ENCODE measurements at regions not wholly inside any gene's neighbourhood (a gene's known extent, or its start where the extent isn't known, plus 50 kb on each side); places are given as distances from the start of the nearest gene placed in this dataset.

- no peaks in the 10 kb centered on the region for H3K27me3 ChIP-seq (ENCODE audit: insufficient read depth, low read depth, low read length)
- H3K36me3 ChIP-seq (ENCODE audit: insufficient read depth, low read length), result no peaks in the 10 kb centered on the region
- no peaks in the 10 kb centered on the region for H4K20me1 ChIP-seq (ENCODE audit: insufficient read depth)
- H3K9me3 ChIP-seq (ENCODE audit: low read length), result no peaks in the 10 kb centered on the region
- no peak overlapping the region for H3K4me2 ChIP-seq (ENCODE audit: low read length)
- no peak overlapping the region for H3K9ac ChIP-seq (ENCODE audit: low read length)
- H2AFZ ChIP-seq (ENCODE audit: low read depth, low read length), result peak overlapping the region; percentile 2
- H3K27ac ChIP-seq (ENCODE audit: low read length), result no peak overlapping the region
- no peaks in the 10 kb centered on the region for H3K79me2 ChIP-seq (replicated peaks; ENCODE audit: insufficient read depth, low read length)
- H3K4me3 ChIP-seq (ENCODE audit: low read length), result no peak overlapping the region
- no peak for TF ChIP-seq SMC3 (conservative IDR thresholded peaks at IDR 0.05; ENCODE audit: poor library complexity)
- no peak for TF ChIP-seq POLR2AphosphoS5 (IDR thresholded peaks at IDR 0.05)
- TF ChIP-seq, protein P1, sequence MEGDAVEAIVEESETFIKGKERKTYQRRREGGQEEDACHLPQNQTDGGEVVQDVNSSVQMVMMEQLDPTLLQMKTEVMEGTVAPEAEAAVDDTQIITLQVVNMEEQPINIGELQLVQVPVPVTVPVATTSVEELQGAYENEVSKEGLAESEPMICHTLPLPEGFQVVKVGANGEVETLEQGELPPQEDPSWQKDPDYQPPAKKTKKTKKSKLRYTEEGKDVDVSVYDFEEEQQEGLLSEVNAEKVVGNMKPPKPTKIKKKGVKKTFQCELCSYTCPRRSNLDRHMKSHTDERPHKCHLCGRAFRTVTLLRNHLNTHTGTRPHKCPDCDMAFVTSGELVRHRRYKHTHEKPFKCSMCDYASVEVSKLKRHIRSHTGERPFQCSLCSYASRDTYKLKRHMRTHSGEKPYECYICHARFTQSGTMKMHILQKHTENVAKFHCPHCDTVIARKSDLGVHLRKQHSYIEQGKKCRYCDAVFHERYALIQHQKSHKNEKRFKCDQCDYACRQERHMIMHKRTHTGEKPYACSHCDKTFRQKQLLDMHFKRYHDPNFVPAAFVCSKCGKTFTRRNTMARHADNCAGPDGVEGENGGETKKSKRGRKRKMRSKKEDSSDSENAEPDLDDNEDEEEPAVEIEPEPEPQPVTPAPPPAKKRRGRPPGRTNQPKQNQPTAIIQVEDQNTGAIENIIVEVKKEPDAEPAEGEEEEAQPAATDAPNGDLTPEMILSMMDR (IDR thresholded peaks at IDR 0.05; ENCODE audit: poor library complexity, severe bottlenecking), result no peak
- no peak for TF ChIP-seq EZH2 (IDR thresholded peaks at IDR 0.05; ENCODE audit: borderline replicate concordance, insufficient read depth, low read length, poor library complexity, severe bottlenecking)
- no peak for TF ChIP-seq TAF1 (IDR thresholded peaks at IDR 0.05; ENCODE audit: low read depth)
- TF ChIP-seq MXI1 (conservative IDR thresholded peaks at IDR 0.05; ENCODE audit: poor library complexity, severe bottlenecking), result no peak
- H3F3A ChIP-seq (ENCODE audit: insufficient read depth, low read length, poor library complexity, severe bottlenecking), result no peaks in the 10 kb centered on the region
- H3K9me2 ChIP-seq (ENCODE audit: insufficient read depth, low read length), result no peaks in the 10 kb centered on the region
Measured at GRCh38 chr14:104475256-104475655, 104.3 kb upstream of the C14orf180 start.

DNA sequence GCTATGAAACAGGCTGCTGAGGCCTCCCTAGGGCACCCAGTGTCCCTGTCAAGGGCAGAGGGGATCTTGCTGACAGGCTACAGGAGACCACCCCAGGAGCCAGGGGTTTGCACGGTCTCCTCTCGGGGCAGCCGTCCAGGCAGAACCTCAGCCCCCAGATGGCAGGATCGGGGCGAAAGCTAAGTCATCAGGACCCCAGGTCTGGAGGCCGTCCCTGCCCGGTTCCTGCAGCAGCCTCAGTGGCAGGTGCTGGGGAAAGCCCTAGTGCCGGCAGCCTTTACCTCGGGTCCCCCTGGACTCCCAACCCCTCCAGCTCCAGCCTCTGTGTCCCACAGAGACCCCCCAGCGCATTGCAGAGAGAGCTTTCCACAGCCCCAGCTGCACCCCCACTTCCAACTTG is 103.8 kb upstream of the C14orf180 start:
- no peak overlapping the region for H3K9ac ChIP-seq (ENCODE audit: low read length)
- no peak overlapping the region for H3K4me2 ChIP-seq (ENCODE audit: low read length)
- no peak overlapping the region for H3K27ac ChIP-seq (ENCODE audit: low read length)

More for the DNA sequence above, 103.8 kb upstream of the C14orf180 start:
- H4K20me1 ChIP-seq (ENCODE audit: insufficient read depth), result no peaks in the 10 kb centered on the region
- no peaks in the 10 kb centered on the region for H3K9me3 ChIP-seq (ENCODE audit: low read length)
- no peaks in the 10 kb centered on the region for H3K27me3 ChIP-seq (ENCODE audit: insufficient read depth, low read depth, low read length)
- no peaks in the 10 kb centered on the region for H3K9me2 ChIP-seq (ENCODE audit: insufficient read depth, low read length)
- no peaks in the 10 kb centered on the region for H3K79me2 ChIP-seq (replicated peaks; ENCODE audit: insufficient read depth, low read length)
- no peak overlapping the region for H3K4me3 ChIP-seq (ENCODE audit: low read length)
- no peaks in the 10 kb centered on the region for H3F3A ChIP-seq (ENCODE audit: insufficient read depth, low read length, poor library complexity, severe bottlenecking)
- no peak for TF ChIP-seq SMC3 (conservative IDR thresholded peaks at IDR 0.05; ENCODE audit: poor library complexity)
- TF ChIP-seq EZH2 (IDR thresholded peaks at IDR 0.05; ENCODE audit: borderline replicate concordance, insufficient read depth, low read length, poor library complexity, severe bottlenecking), result no peak
- no peak for TF ChIP-seq RAD21 (conservative IDR thresholded peaks at IDR 0.05)
- TF ChIP-seq, protein P1 (IDR thresholded peaks at IDR 0.05; ENCODE audit: poor library complexity, severe bottlenecking), result no peak
- TF ChIP-seq, protein P2, sequence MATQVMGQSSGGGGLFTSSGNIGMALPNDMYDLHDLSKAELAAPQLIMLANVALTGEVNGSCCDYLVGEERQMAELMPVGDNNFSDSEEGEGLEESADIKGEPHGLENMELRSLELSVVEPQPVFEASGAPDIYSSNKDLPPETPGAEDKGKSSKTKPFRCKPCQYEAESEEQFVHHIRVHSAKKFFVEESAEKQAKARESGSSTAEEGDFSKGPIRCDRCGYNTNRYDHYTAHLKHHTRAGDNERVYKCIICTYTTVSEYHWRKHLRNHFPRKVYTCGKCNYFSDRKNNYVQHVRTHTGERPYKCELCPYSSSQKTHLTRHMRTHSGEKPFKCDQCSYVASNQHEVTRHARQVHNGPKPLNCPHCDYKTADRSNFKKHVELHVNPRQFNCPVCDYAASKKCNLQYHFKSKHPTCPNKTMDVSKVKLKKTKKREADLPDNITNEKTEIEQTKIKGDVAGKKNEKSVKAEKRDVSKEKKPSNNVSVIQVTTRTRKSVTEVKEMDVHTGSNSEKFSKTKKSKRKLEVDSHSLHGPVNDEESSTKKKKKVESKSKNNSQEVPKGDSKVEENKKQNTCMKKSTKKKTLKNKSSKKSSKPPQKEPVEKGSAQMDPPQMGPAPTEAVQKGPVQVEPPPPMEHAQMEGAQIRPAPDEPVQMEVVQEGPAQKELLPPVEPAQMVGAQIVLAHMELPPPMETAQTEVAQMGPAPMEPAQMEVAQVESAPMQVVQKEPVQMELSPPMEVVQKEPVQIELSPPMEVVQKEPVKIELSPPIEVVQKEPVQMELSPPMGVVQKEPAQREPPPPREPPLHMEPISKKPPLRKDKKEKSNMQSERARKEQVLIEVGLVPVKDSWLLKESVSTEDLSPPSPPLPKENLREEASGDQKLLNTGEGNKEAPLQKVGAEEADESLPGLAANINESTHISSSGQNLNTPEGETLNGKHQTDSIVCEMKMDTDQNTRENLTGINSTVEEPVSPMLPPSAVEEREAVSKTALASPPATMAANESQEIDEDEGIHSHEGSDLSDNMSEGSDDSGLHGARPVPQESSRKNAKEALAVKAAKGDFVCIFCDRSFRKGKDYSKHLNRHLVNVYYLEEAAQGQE (IDR thresholded peaks at IDR 0.05; ENCODE audit: borderline replicate concordance), result no peak
- TF ChIP-seq MXI1 (conservative IDR thresholded peaks at IDR 0.05; ENCODE audit: poor library complexity, severe bottlenecking), result no peak
- no peak for TF ChIP-seq POLR2AphosphoS5 (IDR thresholded peaks at IDR 0.05)
- no peak for TF ChIP-seq TAF1 (IDR thresholded peaks at IDR 0.05; ENCODE audit: low read depth)
- TF ChIP-seq EP300 (conservative IDR thresholded peaks at IDR 0.05; ENCODE audit: poor library complexity, severe bottlenecking), result no peak
- no peaks in the 10 kb centered on the region for H3K36me3 ChIP-seq (ENCODE audit: insufficient read depth, low read length)
- H2AFZ ChIP-seq (ENCODE audit: low read depth, low read length), result no peak overlapping the region
